Middle frontal gyrus (tissue), 1 donor: ENCODE measurements at regions not wholly inside any gene's neighbourhood (a gene's known extent, or its start where the extent isn't known, plus 50 kb on each side); places are given as distances from the start of the nearest gene placed in this dataset.

Experiments
- DNase-seq: peaks from one replicate; pipeline ENCODE4 v3.0.0-alpha.2; 2015; ENCODE audit warnings: low spot score; ENCODE audit errors: extremely low spot score

DNA sequence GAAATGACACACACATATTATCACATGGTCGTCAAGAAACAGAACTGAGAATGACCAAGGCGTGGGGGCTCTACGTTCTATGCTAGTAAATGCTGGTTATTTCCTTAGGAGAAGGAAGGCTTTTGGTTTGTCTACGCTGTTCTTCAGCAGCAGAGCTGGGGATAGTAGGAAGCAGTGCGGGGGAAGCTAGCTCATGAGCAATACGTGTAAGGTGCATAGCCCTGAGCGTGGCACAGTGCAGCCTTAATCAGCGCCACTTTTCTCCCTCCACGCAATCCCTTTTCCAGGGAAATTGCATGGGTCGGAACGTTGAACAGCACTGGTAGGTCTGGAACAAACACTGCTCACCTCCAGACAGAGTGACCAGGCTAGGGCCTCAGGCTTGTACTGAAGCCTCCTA, 199.6 kb upstream of the FBXO11 start:
- DNase-seq, result no peak

GRCh38 chr2:48107326-48107925, 201.1 kb upstream of the FBXO11 start:
- no peak for DNase-seq

DNA sequence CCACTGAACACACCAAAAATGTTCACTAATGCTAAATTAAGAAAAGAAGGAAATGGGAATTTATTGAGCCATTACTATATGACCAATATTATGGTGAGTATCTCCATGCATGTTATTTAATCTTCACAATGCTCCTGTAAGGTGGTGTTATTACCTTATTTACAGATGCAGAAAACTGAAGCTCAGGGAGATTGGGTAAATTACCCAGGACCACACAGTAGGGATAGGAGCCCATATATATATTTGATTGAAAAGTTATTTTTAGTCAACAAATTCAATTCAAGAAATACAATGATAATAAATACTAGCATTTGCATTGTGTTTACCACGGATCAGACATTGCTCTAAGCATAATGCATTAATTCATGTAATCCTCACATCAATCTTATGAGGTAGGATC, 202.2 kb upstream of the FBXO11 start:
- DNase-seq, result no peak

DNA sequence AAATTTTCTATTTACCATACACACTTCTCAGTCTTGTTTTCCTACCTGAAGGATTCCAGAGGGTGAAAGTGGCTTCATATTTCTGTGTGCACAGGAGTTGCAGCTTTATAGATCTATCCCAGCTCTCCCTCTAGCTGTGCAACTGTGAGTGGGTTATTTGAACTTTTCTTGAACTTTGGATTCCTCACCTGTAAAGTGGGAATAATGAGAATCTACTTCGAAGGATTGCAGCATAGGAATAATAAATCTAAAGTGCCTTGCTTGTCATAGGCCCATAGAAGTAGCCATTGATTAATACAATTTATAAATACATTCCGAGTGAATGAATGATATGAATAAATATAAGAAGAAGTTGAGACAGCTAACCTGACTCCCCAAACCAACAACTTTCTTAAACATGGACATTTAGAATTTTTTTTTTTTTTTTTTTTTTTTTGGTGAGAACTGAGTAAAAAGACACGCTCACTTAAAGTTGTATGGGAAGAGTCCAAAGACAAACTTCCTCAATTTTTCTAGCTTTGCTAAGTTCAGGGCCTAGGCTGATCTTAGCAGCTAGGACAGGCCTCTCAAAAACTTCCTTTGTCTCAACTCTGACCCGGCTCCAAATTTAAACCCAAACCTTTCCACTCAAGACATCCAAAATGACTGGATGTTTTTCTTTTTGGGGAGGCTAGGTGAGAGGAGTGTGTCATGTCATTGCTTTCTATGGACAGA, 203.3 kb upstream of the FBXO11 start:
- DNase-seq, result no peak

DNA sequence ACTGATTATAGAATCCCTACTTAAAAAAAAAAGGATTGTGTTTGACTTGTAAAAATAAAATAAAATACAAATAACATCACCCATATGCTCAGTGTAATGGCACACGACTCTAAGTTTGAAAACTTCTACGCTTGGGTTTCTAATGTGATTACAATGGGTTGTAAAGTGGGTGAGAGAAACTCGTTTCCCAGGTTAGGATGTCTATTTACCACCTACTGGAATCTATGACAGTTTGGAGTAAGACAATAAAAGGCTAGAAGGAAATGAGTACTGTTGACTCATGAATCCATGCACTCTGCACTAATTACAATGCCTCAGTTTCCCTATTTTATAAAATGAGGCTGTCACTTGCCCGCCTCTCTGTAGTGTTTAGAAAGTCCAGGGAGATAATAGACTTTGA, 204.0 kb upstream of the FOXN2 start:
- DNase-seq, result no peak

GRCh38 chr2:48112911-48113680, 201.4 kb upstream of the FOXN2 start:
- no peak for DNase-seq

- no peak for DNase-seq
Observed at GRCh38 chr2:48113767-48114166, 200.7 kb upstream of the FOXN2 start.

- DNase-seq, result no peak
Observed at GRCh38 chr2:48114256-48114655, 200.2 kb upstream of the FOXN2 start.

DNA sequence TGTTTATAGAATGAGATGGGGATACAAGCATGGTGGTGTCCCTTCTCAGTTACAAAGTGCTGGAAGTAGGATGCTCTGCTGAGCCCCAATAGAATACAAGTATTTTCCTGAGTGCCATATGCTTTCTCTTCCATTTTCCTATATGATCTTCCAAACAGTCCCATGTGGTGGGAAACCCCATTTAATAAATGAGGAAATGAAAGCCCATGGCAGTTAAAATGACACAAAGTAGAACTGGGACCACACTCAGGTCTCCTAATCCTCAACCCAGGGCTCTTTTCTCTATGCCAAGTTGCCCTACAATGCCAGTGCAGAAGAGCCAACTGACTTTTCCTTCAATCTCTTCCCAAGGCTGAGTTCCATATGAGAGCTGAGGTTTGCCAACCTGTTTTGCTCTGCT, 198.0 kb upstream of the FOXN2 start:
- no peak for DNase-seq

DNA sequence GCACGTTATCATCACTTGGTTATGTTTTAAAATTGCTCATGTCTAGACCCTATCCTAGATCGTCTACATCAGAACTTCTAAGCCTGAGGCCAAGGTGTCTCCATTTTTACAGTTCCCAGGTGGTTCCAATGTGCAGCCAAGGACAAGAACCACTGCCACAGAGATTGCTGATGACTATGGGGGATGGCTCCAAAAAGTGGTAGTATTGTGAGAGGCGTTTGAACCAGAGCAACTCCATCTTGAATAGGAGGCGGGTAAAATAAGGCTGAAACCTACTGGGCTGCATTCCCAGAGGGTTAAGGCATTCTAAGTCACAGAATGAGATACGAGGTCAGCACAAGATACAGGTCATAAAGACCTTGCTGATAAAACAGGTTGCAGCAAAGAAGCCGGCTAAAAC, 195.6 kb upstream of the FOXN2 start:
- DNase-seq, result no peak

DNA sequence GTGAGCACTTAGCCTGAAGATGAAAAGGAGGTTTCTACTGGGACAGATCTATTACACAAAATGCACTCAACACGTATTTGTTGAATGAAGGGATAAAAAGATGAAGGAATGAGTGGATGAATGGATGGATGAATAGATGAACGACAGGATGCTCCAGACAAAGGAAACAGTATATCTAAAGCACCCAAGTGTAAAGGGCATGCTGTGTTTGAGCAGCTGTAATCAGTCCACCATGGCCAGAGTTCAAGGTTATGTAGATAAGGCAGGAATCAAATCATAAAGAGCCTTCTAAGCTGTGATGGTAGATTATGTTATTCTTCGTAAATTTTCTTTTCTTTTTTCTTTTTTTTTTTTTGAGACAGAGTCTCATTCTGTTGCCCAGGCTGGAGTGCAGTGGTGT, 194.4 kb upstream of the FOXN2 start:
- DNase-seq, result no peak

GRCh38 chr2:48120759-48121242, 193.7 kb upstream of the FOXN2 start:
- DNase-seq, result no peak

DNA sequence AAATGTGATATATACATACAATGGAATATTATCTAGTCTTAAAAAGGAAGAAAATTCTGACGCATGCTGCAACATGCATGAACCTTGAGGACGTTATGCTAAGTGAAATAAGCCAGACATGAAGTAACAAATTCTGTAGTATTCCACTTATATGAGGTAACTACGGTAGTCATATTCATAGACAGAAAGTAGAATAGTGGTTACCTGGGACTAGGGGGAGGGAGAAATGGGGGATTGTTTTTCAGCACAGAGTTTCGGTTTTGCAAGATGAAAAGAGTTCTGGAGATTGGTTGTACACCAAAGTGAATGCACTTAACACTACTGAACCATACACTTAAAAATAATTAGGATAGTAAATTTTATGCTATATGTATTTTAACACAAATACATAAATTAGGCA, 192.3 kb upstream of the FOXN2 start:
- no peak for DNase-seq

- no peak for DNase-seq
Observed at GRCh38 chr2:48124592-48124991, 189.9 kb upstream of the FOXN2 start.

GRCh38 chr2:48126162-48126561, 188.3 kb upstream of the FOXN2 start:
- DNase-seq, result peak; percentile 42

DNA sequence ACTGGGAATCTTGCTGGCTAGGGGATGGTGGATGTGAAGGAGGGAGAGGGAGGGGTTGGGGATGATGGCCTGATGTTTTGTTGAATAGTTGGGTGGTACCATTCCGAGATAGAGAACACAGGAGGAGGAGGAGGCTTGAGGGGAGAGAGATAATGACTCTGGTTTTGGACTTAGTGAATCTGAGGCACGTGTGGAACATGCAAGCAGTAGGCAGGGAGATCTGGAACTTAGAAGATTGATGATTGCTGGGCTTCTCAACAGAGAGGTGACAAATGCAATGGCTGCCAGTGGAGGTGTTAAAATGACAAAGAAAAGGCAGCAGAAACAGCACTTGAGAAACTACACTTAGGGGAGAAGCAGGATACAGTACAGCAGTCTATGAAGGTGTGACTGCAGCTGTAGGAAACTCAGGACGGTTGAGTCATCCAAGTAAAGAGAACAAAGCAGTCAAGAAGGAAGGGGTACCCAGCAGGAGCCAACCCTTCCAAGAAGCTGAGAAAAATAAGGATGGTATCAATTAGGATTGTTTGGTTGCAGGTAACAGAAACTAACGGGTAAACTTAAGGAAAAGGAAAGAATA, 186.8 kb upstream of the FOXN2 start:
- no peak for DNase-seq

GRCh38 chr2:48129293-48129950, 185.1 kb upstream of the FOXN2 start:
- DNase-seq, result no peak

- no peak for DNase-seq
Observed at GRCh38 chr2:48131539-48132270, 182.8 kb upstream of the FOXN2 start.

DNA sequence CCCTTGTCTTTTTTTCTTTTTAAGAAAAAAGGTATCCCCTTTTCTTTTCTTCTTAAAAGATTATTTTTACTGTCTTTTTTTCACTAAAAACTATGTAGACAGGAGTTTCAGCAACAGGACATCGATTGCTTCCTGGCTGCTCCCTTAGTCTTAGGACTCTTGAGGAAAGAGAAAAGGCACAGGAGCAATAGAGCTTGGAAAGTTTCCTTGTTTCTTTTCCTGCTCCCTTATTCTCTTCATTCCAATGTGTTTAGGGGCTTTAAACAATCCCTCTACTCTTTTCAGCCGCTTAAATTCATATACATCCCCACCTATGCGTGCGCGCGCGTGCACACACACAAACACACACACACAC, 182.2 kb upstream of the FOXN2 start:
- DNase-seq, result no peak

DNA sequence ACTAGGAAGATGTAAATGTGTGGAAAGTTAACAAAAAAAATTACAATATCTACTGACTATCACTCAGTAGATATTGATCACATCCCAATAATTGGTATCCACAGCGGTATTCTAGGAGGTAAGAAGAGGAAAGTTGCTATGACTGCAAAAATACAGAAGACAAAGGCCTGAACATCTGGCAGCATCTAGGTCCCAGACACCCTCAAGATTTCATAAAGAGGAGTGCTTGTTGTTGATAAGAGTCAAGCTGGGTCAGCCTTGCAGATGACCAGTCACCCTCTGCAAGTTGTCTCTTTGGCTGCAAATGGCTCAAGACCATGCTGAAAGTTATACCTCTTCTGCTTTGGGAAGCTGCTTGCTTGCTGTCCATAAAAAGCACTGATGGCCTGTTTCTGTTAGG, 179.8 kb upstream of the FOXN2 start:
- DNase-seq, result no peak

DNA sequence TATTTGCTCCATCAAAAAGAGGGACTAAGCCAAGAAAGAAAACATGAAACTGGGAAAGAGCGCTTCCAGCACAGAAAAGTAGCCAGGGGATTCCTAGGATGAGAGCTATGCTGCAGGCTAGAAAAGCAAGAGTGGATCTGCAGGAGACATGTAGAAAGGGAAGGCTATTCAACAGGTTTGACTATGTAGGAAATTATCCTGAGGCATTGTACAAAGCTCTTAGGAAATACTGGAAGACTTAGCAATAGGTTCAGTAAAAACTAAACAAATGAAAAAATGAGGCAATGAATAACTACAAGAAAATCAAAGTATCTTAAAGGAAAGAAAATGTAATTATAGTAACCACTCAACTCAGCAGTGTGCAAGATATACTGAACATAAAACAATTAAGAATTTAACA, 178.7 kb upstream of the FOXN2 start:
- DNase-seq, result no peak
